AG04450 (cell line): ENCODE measurements at regions not wholly inside any gene's neighbourhood (a gene's known extent, or its start where the extent isn't known, plus 50 kb on each side); places are given as distances from the start of the nearest gene placed in this dataset.

Experiments used
- CTCF ChIA-PET: fragments of 300-600, 350-600 bp; formaldehyde crosslinking; extraction: SDS; loops from one replicate; lab custom pipeline; 2022; ENCODE audit warnings: antibody characterized with exemption, inconsistent platforms; lab: Charles Lee
- POLR2A ChIA-PET: fragments of 350-600 bp; formaldehyde crosslinking; extraction: SDS; loops from one replicate; lab custom pipeline; 2021; ENCODE audit warnings: antibody characterized with exemption, inconsistent platforms; lab: Yijun Ruan, JAX
- DNase-seq: peaks from one replicate; pipeline ENCODE4 v3.0.0-alpha.2; 2011; ENCODE audit warnings: low read depth, low spot score
- H3K27ac ChIP-seq: one replicate; pipeline ENCODE4 v1.5.1; 2012; ENCODE audit warnings: low read depth, low read length, control low read depth
- H3K27me3 ChIP-seq: one replicate; pipeline ENCODE4 v1.6.0; 2012; ENCODE audit warnings: low read length; ENCODE audit not compliant: control insufficient read depth, insufficient read depth
- H3K4me3 ChIP-seq: 2 replicates; pipeline ENCODE4 v1.5.1; 2011; ENCODE audit warnings: mild to moderate bottlenecking, low read depth, low read length, control low read depth
- H3K9me3 ChIP-seq: 2 replicates; pipeline ENCODE4 v1.5.1; 2012; ENCODE audit warnings: low read length; ENCODE audit not compliant: control insufficient read depth, insufficient read depth
- TF ChIP-seq, protein P1 (sequence below): IDR thresholded peaks from 2 replicates; pipeline ENCODE4 v1.5.1; 2011; ENCODE audit warnings: low read depth, low read length, control low read depth, inconsistent platforms

DNA sequence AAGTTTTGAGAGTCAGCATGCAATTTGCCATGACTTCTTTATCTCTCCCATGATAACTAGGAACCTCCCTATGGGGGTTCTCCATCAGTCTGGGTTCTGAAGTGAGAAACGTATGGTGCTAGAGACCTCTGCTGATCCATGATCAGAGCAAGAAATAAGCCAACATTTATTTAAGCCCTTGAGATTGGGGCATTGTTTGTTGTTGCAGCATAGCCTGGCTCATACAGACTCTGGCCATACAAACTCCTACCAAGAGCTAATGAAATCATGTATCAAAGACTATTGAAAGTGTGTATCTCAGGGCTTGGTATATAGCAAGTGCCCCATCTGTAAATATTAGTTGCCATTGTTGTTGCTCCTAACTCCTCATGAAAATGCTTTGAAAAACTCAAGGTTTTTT lies 233.9 kb downstream of the MAF start:
- Histone ChIP-seq H3K4me3 (no peak overlapping the region), H3K27ac (no peak overlapping the region), H3K27me3 (no peaks in the 10 kb centered on the region), H3K9me3 (peaks cover 16% of the 10 kb centered on the region; the same call in 1 of the 2 replicates)
- TF ChIP-seq, protein P1, sequence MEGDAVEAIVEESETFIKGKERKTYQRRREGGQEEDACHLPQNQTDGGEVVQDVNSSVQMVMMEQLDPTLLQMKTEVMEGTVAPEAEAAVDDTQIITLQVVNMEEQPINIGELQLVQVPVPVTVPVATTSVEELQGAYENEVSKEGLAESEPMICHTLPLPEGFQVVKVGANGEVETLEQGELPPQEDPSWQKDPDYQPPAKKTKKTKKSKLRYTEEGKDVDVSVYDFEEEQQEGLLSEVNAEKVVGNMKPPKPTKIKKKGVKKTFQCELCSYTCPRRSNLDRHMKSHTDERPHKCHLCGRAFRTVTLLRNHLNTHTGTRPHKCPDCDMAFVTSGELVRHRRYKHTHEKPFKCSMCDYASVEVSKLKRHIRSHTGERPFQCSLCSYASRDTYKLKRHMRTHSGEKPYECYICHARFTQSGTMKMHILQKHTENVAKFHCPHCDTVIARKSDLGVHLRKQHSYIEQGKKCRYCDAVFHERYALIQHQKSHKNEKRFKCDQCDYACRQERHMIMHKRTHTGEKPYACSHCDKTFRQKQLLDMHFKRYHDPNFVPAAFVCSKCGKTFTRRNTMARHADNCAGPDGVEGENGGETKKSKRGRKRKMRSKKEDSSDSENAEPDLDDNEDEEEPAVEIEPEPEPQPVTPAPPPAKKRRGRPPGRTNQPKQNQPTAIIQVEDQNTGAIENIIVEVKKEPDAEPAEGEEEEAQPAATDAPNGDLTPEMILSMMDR, result no peak
- ChIA-PET POLR2A (no interaction called here), CTCF (no interaction called here)
- DNase-seq, result no peak

DNA sequence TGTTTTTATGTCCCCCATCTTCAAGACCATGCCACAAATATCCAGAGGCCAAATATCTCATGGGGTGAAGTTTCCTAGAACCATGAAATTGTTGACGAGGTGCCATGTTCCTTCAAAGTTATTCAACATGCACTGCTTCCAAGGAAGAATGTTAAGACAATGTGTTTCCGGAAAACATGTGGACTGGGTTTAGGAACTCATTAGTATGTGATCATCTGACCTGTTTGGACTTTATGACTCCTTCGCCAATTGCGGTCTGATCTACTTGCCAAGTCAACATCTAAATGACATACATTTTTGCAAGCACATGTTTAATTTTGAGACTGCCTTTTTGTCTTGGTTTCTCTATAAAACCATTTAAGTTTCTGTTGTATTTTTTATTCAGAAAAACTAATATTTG lies 234.8 kb downstream of the MAF start:
- no peak for DNase-seq
- TF ChIP-seq, protein P1, result no peak
- no peak overlapping the region for H3K4me3 ChIP-seq
- H3K27ac ChIP-seq, result no peak overlapping the region
- ChIA-PET CTCF (no interaction called here), POLR2A (no interaction called here)
- no peaks in the 10 kb centered on the region for H3K27me3 ChIP-seq
- H3K9me3 ChIP-seq, result peaks cover 10% of the 10 kb centered on the region; the same call in 1 of the 2 replicates

DNA sequence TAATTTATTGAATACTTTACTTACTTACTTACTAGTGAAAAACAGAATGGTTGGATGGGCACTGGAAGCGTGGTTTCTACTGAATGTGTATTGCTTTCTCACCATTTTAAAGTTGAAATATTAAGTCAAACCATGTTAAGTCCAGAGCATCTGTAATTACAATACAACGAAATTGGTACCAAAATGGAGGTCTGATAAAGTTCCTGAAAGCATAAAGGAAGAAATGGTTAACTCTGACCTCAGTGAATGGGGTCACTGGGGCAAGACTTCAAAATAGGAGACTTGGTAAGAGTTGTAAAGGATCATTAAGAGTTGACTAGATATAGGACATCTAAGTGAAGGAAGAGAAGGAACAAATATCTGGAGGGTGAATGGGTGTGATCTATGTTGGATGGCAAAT lies 237.1 kb downstream of the MAF start:
- no peaks in the 10 kb centered on the region for H3K27me3 ChIP-seq
- ChIA-PET POLR2A (no interaction called here), CTCF (no interaction called here)
- TF ChIP-seq, protein P1, result no peak
- H3K4me3 ChIP-seq, result no peak overlapping the region
- DNase-seq, result no peak
- H3K9me3 ChIP-seq, result peaks cover 27% of the 10 kb centered on the region; the same call in 1 of the 2 replicates
- H3K27ac ChIP-seq, result no peak overlapping the region

DNA sequence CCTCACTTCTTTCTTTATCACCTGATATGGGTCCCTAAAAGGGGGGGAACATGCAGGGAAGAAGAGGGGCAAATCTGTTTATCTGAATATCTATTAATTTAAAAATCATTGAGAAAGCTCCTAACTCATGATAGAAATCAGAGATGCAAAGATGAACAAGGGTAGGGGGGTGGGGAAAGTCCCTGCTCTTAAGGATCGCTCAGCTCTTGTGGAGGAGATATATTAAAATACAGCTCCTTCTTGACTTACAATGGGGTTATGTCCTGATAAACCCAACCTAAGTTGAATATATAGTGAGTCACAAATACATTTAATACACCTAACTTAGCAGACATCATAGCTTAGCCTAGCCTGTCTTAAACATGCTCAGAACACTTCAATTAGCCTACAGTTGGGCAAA lies 237.5 kb downstream of the MAF start:
- no peak overlapping the region for H3K4me3 ChIP-seq
- TF ChIP-seq, protein P1, result no peak
- H3K27me3 ChIP-seq, result no peaks in the 10 kb centered on the region
- DNase-seq, result no peak
- CTCF ChIA-PET, result no interaction called here
- H3K27ac ChIP-seq, result no peak overlapping the region
- POLR2A ChIA-PET, result no interaction called here
- H3K9me3 ChIP-seq, result peaks cover 32% of the 10 kb centered on the region

DNA sequence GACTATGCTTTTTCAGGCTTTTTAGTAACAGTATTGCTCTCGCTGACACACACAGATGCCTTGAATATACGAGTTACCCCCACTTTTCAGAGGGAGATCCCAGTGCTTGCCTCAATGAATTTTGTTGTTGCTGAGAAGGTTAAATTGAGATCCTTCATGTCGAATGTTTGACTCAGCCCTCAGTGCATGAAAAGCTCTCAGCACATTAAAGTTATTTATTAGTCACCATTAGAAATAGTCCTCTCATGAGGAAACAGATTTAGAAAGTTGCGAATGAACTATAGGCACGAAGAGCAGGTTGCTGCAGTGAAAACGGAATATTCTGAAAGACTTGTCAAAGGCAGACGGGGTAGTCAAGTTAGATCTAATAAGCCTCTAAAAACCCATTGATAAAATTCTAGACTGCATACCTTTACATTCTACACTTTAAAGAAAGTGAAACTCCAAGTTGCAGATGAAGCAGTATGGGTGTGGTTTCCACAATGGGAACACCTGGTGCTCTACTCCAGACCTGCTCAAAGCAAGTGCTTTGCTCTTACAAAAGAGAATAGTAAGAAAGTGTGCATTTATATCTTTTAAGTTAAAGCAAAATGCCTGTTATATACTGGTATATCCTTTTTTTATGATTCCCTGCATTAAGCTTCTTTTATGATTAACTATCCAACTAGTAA lies 238.1 kb downstream of the MAF start:
- no peak overlapping the region for H3K4me3 ChIP-seq
- TF ChIP-seq, protein P1, result no peak
- CTCF ChIA-PET, result no interaction called here
- H3K9me3 ChIP-seq, result peaks cover 38% of the 10 kb centered on the region
- H3K27me3 ChIP-seq, result no peaks in the 10 kb centered on the region
- POLR2A ChIA-PET, result no interaction called here
- no peak for DNase-seq
- H3K27ac ChIP-seq, result no peak overlapping the region
